K562 (cell line): ENCODE measurements at regions not wholly inside any gene's neighbourhood (a gene's known extent, or its start where the extent isn't known, plus 50 kb on each side); places are given as distances from the start of the nearest gene placed in this dataset.

Experiments
- ATAC-seq: fragments of 200-7000 bp; cut with Tn5 transposase; 3 replicates; pipeline ENCODE4 v1.9.1; 2020; ENCODE audit warnings: moderate library complexity
- BruUV-seq: library from RNA; stranded (reverse); fragments of 400-500 nt; replicated peaks from 2 replicates; lab custom pipeline; 2021; lab: Mats Ljungman, UMichigan
- CTCF ChIA-PET: fragments of 300-600 bp; formaldehyde crosslinking; extraction: SDS; loops from one replicate; lab custom pipeline; 2021; ENCODE audit warnings: low intra/inter-chr PET ratio; lab: Yijun Ruan, JAX
- POLR2A ChIA-PET: fragments of 300-600, 350-650 bp; sonication (Branson Sonifier 250); formaldehyde crosslinking; extraction: SDS; loops from one replicate; lab custom pipeline; 2021; ENCODE audit warnings: antibody characterized with exemption, inconsistent platforms; lab: Yijun Ruan, JAX
- DNase-seq, 4 experiments: peaks; one replicate each; pipeline versions ENCODE4 v3.0.0 to v3.0.0-alpha.2; 2011 to 2018; ENCODE audit warnings: low spot score in 3 of 4, mixed read lengths in 3 of 4; ENCODE audit errors: extremely low read depth in 1 of 4
- FAIRE-seq: peaks from 2 replicates; lab custom pipeline; 2011; peaks lifted over from hg19 to GRCh38; lab: Jason Lieb, UNC
- H2AFZ ChIP-seq: 2 replicates; pipeline ENCODE4 v1.6.0; 2011; ENCODE audit warnings: low read depth, low read length, control low read depth, inconsistent platforms
- H3K27ac ChIP-seq: fragments of 200-600 bp; 3 replicates; pipeline ENCODE4 v1.8.0; 2011; ENCODE audit warnings: low read depth, mild to moderate bottlenecking, control low read depth, inconsistent platforms, low read length, moderate library complexity, mixed read lengths; ENCODE audit errors: extremely low read depth
- H3K27me3 ChIP-seq, 2 experiments: fragments of 300-600 bp in 1 of 2; 2 replicates in 1 of 2; 3 replicates in 1 of 2; pipeline versions ENCODE4 v1.6.0 to v1.8.0; 2011; ENCODE audit warnings: inconsistent platforms in 2 of 2, low read length in 2 of 2, mild to moderate bottlenecking in 1 of 2, mixed read lengths in 1 of 2, moderate library complexity in 1 of 2; ENCODE audit not compliant: control insufficient read depth in 2 of 2, insufficient read depth in 2 of 2
- H3K36me3 ChIP-seq: fragments of 300-600 bp; 3 replicates; pipeline ENCODE4 v1.8.0; 2011; ENCODE audit warnings: mild to moderate bottlenecking, low read length, inconsistent platforms; ENCODE audit not compliant: control insufficient read depth, insufficient read depth
- H3K4me1 ChIP-seq, 2 experiments: fragments of 200-600 bp in 1 of 2; replicated peaks in 1 of 2; 2 replicates in 1 of 2; 3 replicates in 1 of 2; pipeline versions ENCODE4 v1.5.1 to v1.8.0; 2011; ENCODE audit warnings: inconsistent platforms in 2 of 2, low read length in 2 of 2, mild to moderate bottlenecking in 1 of 2, mixed read lengths in 1 of 2, moderate library complexity in 1 of 2; ENCODE audit not compliant: control insufficient read depth in 2 of 2, insufficient read depth in 2 of 2
- H3K4me2 ChIP-seq: 2 replicates; pipeline ENCODE4 v1.6.1; 2011; ENCODE audit warnings: low read length, control low read depth, inconsistent platforms, mixed read lengths; ENCODE audit not compliant: insufficient read depth
- H3K4me3 ChIP-seq: fragments of 200-600 bp; sonication (generic), shearing (Covaris generic); 2 replicates; pipeline ENCODE4 v1.5.1; 2016; ENCODE audit warnings: control low read depth, inconsistent platforms
- H3K79me2 ChIP-seq: fragments of 200-600 bp; 3 replicates; pipeline ENCODE4 v1.8.0; 2011; ENCODE audit warnings: low read length, inconsistent platforms; ENCODE audit not compliant: control insufficient read depth, insufficient read depth
- H3K9ac ChIP-seq, 2 experiments: 2 replicates each; pipeline versions ENCODE4 v1.6.0 to v1.6.1; 2011; ENCODE audit warnings: low read depth in 2 of 2, low read length in 2 of 2, control low read depth in 1 of 2, inconsistent platforms in 1 of 2, mild to moderate bottlenecking in 1 of 2, mixed read lengths in 1 of 2; ENCODE audit not compliant: insufficient read depth in 1 of 2
- H3K9me1 ChIP-seq: one replicate; pipeline ENCODE4 v1.6.0; 2011; ENCODE audit warnings: inconsistent platforms, mild to moderate bottlenecking, low read length, moderate library complexity; ENCODE audit not compliant: control insufficient read depth, insufficient read depth
- H3K9me3 ChIP-seq: replicated peaks from 2 replicates; pipeline ENCODE4 v1.5.1; 2011; ENCODE audit warnings: low read depth, low read length, inconsistent platforms; ENCODE audit not compliant: control insufficient read depth, insufficient read depth
- H4K20me1 ChIP-seq: replicated peaks from 2 replicates; pipeline ENCODE4 v1.6.1; 2011; ENCODE audit warnings: low read length, inconsistent platforms, mixed read lengths; ENCODE audit not compliant: control insufficient read depth, insufficient read depth
- DNMT1 ChIP-seq: fragments of 450-650 bp; IDR thresholded peaks from 2 replicates; pipeline ENCODE4 v1.6.1; 2016; ENCODE audit warnings: antibody characterized with exemption, mild to moderate bottlenecking
- ETV1 ChIP-seq: fragments of 450-650 bp; conservative IDR thresholded peaks from 2 replicates; pipeline ENCODE4 v1.6.1; 2016; ENCODE audit warnings: missing genetic modification characterization, control low read depth, low read depth, missing compliant biosample characterization
- HCFC1 ChIP-seq: IDR thresholded peaks from 2 replicates; pipeline ENCODE4 v1.6.1; 2012; ENCODE audit warnings: low read depth, low read length, improper control_type of control experiment
- HLTF ChIP-seq: fragments of 450-650 bp; IDR thresholded peaks from 2 replicates; pipeline ENCODE4 v1.6.1; 2016
- ILK ChIP-seq: fragments of 450-650 bp; IDR thresholded peaks from 2 replicates; pipeline ENCODE4 v1.6.1; 2016; ENCODE audit warnings: missing genetic modification characterization, low read depth, mild to moderate bottlenecking, missing compliant biosample characterization, moderate library complexity, borderline replicate concordance
- MEF2D ChIP-seq: conservative IDR thresholded peaks from 2 replicates; pipeline ENCODE4 v1.6.1; 2016; ENCODE audit warnings: low read depth, missing genetic modification characterization, missing compliant biosample characterization
- MIER1 ChIP-seq: fragments of 450-650 bp; IDR thresholded peaks from 2 replicates; pipeline ENCODE4 v1.6.1; 2016; ENCODE audit warnings: antibody characterized with exemption, mild to moderate bottlenecking, low read depth
- POLR2AphosphoS2 ChIP-seq: IDR thresholded peaks from 2 replicates; pipeline ENCODE4 v1.6.1; 2012; ENCODE audit warnings: low read length, improper control_type of control experiment
- PPARD ChIP-seq: fragments of 250-450 bp; sonication (Bioruptor Pico); IDR thresholded peaks from 2 replicates; pipeline ENCODE4 v1.8.0; 2022; ENCODE audit warnings: inconsistent platforms, mild to moderate bottlenecking, moderate library complexity
- SAFB ChIP-seq: fragments of 200-400 bp; formaldehyde crosslinking; IDR thresholded peaks from 2 replicates; pipeline ENCODE4 v1.6.1; 2017; ENCODE audit warnings: low read depth, low read length, borderline replicate concordance
- SRSF1 ChIP-seq: fragments of 200-400 bp; formaldehyde crosslinking; IDR thresholded peaks from 2 replicates; pipeline ENCODE4 v1.6.1; 2017; ENCODE audit warnings: mild to moderate bottlenecking, low read depth, low read length, moderate library complexity
- ZC3H4 ChIP-seq: sonication (generic); formaldehyde crosslinking; IDR thresholded peaks from 2 replicates; pipeline ENCODE4 v1.9.0; 2021; ENCODE audit warnings: missing genetic modification reagents, borderline replicate concordance
- ZKSCAN1 ChIP-seq: fragments of 150-350 bp; IDR thresholded peaks from 2 replicates; pipeline ENCODE4 v1.6.1; 2016; ENCODE audit warnings: low read depth, low read length
- ZNF655 ChIP-seq: fragments of 250-450 bp; sonication (Bioruptor Pico); IDR thresholded peaks from 2 replicates; pipeline ENCODE4 v1.5.0; 2021
- ZNF696 ChIP-seq: fragments of 250-450 bp; sonication (Bioruptor Pico); conservative IDR thresholded peaks from 2 replicates; pipeline ENCODE4 v1.4.0; 2020; ENCODE audit warnings: mild to moderate bottlenecking, moderate library complexity
- WGBS: fragments of 100-300 bp; shearing (Covaris generic); methylation state at CpG from one replicate; pipeline ENCODE4 v1.1.6; 2016; ENCODE audit warnings: low coverage, mixed read lengths; ENCODE audit not compliant: insufficient coverage; ENCODE audit errors: missing lambda C conversion rate; 5-methylcytosine and 5-hydroxymethylcytosine counted together
- in situ Hi-C: fragments of 300-500 bp; cut with MboI; formaldehyde crosslinking; loops from 4 replicates; pipeline ENCODE4 v1.15.0; 2018; ENCODE audit warnings: inconsistent platforms, mixed read lengths
- intact Hi-C: fragments of 100-400 bp; cut with micrococcal nuclease; formaldehyde crosslinking; loops from 2 replicates; pipeline ENCODE4 v1.14.2; 2022

GRCh38 chr10:111303887-111304286 is 227.1 kb downstream of the ADRA2A start:
- H3K79me2 ChIP-seq, result no peaks in the 10 kb centered on the region
- H2AFZ ChIP-seq, result no peak overlapping the region
- H4K20me1 ChIP-seq, result no peaks in the 10 kb centered on the region
- no peaks in the 10 kb centered on the region for H3K27me3 ChIP-seq
- no peak overlapping the region for H3K9ac ChIP-seq
- ATAC-seq, result no peak
- H3K4me2 ChIP-seq, result no peak overlapping the region
- TF ChIP-seq PPARD (no peak), DNMT1 (no peak), ETV1 (tag) (no peak), MEF2D (no peak), MIER1 (no peak), POLR2AphosphoS2 (no peak), ZC3H4 (no peak), HLTF (no peak), ZNF696 (CRISPR knock-in tag) (no peak), ILK (tag) (no peak), SRSF1 (no peak), HCFC1 (no peak), ZNF655 (no peak), ZKSCAN1 (no peak), SAFB (no peak)
- no peaks in the 10 kb centered on the region for H3K36me3 ChIP-seq
- intact Hi-C loops, result no loop called here
- H3K27ac ChIP-seq, result no peak overlapping the region
- H3K4me3 ChIP-seq, result no peak overlapping the region
- in situ Hi-C loops, result loop anchor here (25.0 kb wide), 1 partner anchor 1442 kb away; no protein-coding TSS in a partner anchor
- H3K4me1 ChIP-seq, result no peaks in the 10 kb centered on the region
- ChIA-PET POLR2A (interaction anchor here (0.7 kb wide), 1 partner anchor 9 kb away, joined by 3 read pairs; no protein-coding TSS in a partner anchor), CTCF (no interaction called here)
- no peak for FAIRE-seq
- BruUV-seq, result no TSS peak
- no peak for DNase-seq
- H3K9me1 ChIP-seq, result no peaks in the 10 kb centered on the region
- no peaks in the 10 kb centered on the region for H3K9me3 ChIP-seq
- 0% methylated on average over 4 of the region's 4 CpGs for WGBS
